UCSD-AML1 (cell line): ENCODE measurements at regions not wholly inside any gene's neighbourhood (a gene's known extent, or its start where the extent isn't known, plus 50 kb on each side); places are given as distances from the start of the nearest gene placed in this dataset.

Experiments used
- DNase-seq: peaks from one replicate; lab custom pipeline; 2025; ENCODE audit not compliant: unreplicated experiment; lab: John Stamatoyannopoulos, UW

GRCh38 chr11:81072273-81072672 is 1631.4 kb upstream of the TENM4 start:
- no peak for DNase-seq

GRCh38 chr11:81071606-81072005 is 1630.8 kb upstream of the TENM4 start:
- no peak for DNase-seq

DNA sequence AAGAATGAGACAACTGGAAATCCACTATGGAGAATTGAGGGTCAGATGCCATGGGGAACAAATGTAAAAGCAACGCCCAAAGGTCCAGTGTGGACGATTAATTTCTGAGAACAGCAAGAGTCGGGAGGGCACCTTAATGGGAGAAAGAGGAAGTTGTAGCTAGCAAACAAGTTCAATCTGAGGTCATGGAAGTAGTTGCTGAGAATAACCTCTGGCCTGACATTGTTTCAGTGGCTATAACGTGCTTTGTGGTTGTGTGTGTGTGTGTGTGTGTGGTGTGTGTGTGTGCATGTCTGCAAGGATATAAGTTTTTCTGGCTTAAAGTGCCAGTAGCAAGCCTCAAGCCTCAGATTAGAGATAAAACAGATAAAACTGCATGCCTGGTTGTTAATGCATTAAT is 1630.1 kb upstream of the TENM4 start:
- DNase-seq = peak; percentile 10

DNA sequence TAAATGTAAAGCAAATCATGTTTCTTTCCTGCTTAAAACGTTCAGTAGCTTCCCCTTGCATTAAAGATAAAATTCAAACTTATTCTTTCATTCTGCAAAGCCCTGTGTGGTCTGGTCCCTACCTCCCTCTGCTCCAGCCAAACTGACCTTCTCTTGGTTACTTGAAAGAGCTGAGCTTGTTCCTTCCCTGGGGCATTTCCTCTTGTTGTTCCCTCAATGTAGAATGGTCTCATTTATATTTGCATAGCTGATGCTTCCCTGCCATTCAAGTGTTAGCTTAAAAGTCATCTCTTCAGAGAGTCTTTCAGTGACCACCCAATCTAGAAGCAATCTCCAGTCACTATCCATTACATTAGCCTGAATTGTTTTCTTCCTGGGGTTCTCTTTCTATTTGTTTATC is 1618.5 kb upstream of the TENM4 start:
- no peak for DNase-seq

GRCh38 chr11:81052344-81053158 is 1611.7 kb upstream of the TENM4 start:
- DNase-seq = no peak

DNA sequence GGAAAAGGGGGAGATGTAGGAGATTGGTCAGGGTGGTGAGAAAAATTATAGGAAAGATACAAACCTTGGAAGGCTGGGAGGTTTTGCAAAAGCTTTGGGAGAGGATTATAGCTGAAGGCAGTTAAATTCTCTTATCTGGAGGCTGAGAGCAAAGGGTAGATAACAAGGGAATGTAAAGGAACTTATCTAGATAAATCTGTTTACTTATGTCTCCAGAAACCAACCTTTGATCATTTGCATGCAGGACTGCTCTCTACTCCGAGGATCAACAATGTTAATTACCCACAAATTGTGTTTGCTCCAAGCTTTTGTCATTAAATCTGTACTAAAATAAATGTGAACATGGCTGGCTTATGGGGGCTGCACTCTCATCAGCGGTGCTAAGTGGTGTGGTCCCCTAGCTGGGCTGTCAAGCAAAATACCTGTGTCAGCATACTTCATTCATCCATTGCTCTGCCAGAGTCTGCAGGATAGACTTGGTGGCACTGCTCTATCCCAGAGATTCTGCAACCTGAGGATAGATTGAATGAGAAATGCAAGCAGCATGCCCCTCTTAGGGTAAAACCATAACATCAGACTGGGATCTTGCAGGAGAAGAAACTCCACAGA is 1599.2 kb upstream of the TENM4 start:
- no peak for DNase-seq

GRCh38 chr11:81036168-81036870 is 1595.5 kb upstream of the TENM4 start:
- no peak for DNase-seq

GRCh38 chr11:81033779-81034540 is 1593.1 kb upstream of the TENM4 start:
- no peak for DNase-seq

DNA sequence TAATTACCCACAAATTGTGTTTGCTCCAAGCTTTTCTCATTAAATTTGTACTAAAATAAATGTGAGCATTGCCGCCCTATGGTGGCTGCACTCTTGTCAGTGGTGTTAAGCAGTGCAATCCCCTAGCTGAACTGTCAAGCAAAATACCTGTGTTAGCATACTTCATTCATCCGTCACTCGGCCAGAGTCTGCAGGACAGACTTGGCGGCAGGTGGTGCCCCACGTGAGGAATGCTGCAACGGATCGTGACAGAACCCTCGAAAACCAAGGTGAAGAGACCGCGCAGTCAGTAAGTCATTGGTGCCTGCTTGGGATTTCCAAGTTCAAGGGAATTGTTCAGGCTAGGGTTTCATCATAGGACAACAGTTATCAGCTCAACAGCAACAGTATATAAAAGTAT is 1592.1 kb upstream of the TENM4 start:
- no peak for DNase-seq

- DNase-seq = no peak
Observed at GRCh38 chr11:81030186-81030585, 1589.4 kb upstream of the TENM4 start.

DNA sequence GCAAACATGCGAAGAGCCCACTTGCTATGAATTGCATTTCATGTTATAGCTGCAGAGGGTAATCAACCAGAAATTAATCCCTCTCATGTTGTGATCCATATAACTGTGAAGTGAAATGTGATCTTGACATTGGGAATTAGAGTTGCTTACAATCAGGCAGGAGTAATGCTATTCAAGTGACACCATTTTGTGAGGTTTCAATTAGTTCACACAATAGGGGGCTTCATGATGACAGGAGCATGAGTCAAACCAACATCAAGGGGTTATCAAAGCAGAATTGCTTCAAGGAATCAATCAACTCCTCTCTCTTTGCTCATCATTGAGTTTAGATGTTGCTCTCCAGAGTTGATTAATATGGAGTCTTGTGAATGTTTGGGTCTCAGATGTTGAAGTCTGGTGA is 1585.2 kb upstream of the TENM4 start:
- DNase-seq = no peak

- no peak for DNase-seq
Observed at GRCh38 chr11:81022057-81022456, 1581.2 kb upstream of the TENM4 start.

DNA sequence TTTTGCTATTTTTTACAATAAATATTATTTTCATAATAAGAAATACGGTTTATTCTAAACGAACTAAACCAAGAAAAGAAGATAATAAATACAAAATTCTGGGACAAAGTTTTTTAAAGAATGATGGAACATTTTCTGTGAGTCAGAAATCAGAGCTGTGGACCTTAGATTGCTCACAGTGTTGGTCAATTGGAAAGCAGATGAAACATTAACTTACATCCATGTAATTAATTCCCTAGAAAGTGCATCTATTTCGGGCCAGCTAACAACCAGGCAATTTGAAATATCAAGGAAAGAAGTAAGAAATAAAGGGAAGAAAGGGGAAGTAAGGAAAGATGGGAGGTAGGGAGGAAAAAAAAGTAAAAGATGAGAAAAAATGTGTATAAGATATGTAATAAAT is 1569.8 kb upstream of the TENM4 start:
- no peak for DNase-seq

DNA sequence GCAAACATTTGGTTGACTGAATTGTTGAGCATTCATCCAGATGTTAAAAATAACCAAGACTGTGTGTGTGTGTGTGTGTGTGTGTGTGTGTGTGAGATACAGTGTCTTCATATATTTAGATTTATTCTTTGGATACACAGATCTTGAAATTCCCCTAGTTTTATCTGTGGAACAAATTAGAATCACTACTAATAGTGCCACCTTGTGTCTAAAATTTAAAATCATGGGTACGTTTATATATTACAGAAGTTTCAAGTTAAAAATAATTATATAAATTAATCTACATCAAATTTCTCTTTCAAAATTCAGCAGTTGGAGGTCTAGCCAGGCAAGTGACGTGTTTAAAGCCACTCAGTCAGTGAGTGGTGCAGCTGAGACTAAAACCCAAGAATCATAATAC is 1566.2 kb upstream of the TENM4 start:
- DNase-seq = no peak

GRCh38 chr11:81005595-81005994 is 1564.8 kb upstream of the TENM4 start:
- no peak for DNase-seq

DNA sequence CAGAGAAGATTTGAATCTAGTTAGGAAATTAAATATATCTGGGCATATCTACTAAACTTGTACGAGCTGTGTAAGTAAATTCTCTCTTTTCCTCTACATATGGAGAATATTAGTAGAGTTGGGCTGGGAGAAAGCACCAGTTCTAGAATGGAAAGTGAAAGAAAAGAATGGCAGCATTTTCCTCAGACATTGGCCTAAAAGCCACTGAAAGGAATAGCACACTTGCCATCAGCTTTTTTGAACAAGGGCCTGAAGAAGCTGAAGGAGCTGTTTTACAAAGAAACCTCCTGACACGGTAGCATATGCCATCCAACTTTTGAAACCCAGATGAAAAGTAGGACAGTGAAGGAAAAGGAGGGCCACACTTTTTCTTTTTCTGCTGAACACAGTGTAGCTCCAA is 1563.7 kb upstream of the TENM4 start:
- DNase-seq = no peak

GRCh38 chr11:81002374-81002773 is 1561.5 kb upstream of the TENM4 start:
- DNase-seq = no peak

- no peak for DNase-seq
Observed at GRCh38 chr11:81000735-81001134, 1559.9 kb upstream of the TENM4 start.

DNA sequence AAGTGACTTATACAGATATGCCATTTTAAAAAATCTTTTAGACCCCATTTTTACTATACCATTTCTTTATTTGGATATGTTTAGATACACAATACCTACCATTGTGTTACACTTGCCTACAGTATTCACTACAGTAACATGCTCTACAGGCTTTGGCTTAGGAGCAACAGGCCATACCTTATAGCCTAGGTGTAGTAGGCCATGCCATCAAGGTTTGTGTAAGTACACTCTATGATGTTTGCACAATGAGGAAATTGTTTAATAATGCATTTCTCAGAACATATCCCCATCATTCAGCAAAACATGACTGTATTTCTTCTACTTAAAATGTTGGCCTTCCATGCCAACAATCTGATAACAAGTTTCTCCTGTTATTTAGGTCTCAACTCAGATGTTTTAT is 1559.5 kb upstream of the TENM4 start:
- DNase-seq = no peak

DNA sequence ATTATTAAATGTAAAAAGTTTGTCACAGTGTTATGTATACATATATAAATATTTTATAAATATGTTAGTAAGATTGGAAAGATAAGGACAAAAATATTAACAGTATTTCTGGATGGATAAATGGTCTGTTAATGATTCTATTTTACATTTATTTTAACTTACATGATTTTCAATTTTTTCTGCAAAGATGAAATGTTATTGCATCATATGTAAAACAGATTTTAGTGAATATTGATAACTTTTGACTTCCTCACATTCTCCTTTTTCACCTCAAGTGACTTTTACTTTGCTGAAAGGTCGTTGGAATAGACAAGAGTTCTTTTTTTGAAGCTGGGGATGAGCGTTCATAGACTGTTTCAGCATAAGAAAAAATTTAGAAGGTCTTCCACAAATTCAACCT is 1554.7 kb upstream of the TENM4 start:
- no peak for DNase-seq

DNA sequence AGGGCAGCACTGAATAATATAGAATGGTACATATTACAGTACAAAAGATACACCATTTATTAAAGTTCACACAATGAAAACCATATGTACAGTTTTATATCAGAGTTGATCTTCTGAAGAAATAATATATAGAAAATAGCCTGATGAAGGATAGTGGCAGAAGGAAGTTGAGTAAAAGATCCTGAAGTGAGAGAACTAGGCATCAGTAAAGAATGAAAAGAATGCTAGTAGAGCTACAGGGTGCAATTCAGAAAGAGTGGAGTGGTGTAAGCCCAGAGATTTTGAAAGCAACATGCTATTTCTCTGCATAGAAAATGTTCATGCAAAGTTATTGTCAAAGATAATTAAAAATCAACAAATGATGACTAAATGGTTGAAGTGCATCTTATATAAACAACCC is 1552.7 kb upstream of the TENM4 start:
- no peak for DNase-seq

DNA sequence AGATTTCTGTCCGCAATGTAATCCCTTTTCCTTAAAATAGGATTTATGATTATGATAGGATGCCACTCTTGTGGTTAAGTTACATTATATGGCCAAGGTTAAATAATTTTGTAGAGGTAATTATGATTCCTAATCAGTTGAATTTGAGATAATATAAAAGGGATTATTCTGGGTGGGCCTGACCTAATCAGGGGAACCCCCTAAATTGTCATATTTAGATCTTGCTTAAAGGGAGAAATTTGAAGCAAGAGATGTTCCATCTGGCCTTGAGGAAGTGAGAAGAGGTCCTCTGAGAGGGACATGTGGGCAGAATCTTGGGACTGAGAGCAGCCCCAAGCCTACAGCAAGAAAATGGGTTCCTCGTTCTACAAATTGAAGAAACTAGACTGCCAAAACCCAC is 1550.1 kb upstream of the TENM4 start:
- DNase-seq = no peak
